Retinal pigment epithelial cell (primary cell): ENCODE measurements at regions not wholly inside any gene's neighbourhood (a gene's known extent, or its start where the extent isn't known, plus 50 kb on each side); places are given as distances from the start of the nearest gene placed in this dataset.

Experiments used
- DNase-seq: peaks from one replicate; pipeline ENCODE4 v3.0.0-alpha.2; 2010; ENCODE audit warnings: low read depth
- H3K4me3 ChIP-seq: 2 replicates; pipeline ENCODE4 v1.5.1; 2011; ENCODE audit warnings: mild to moderate bottlenecking, low read length, control low read depth, moderate library complexity
- CTCF ChIP-seq: conservative IDR thresholded peaks from 2 replicates; pipeline ENCODE4 v1.5.1; 2011; ENCODE audit warnings: low read depth, low read length, control low read depth, inconsistent platforms

DNA sequence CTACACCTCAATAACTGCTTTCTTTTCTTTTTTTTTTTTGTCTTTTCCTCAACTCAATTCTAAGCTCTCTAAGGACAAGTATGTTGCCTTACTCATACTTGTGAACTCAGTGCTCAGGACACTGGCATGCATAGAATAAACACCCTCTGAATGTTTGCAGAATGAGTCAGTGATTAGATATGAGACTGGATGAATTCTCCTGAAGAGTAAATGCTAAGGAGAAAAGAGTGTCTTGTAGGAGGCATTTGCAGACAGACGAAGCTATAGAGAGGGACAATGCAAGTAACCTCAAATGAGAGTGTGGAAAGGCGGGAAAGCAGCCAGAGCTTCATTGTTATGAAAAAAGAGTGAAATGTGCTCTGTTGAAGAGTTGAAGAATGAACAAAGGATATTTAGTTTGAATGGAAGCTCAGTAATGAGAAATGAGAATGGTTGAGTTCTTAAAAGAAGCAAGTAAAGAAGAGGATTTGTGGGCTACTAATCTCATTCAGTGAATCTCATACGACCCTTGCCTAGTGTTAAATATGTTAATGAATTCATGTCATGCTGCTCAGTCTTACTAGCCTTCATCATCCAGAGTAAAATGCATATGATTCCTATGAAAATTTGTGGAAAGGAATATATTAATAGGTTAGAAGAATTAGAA lies 166.1 kb upstream of the DPYD start:
- H3K4me3 ChIP-seq: no peak overlapping the region
- peak; percentile 78 for DNase-seq
- TF ChIP-seq CTCF: no peak

- no peak for DNase-seq
- no peak for TF ChIP-seq CTCF
- H3K4me3 ChIP-seq: no peak overlapping the region
These were observed 165.3 kb upstream of the DPYD start for GRCh38 chr1:98086156-98086555.

DNA sequence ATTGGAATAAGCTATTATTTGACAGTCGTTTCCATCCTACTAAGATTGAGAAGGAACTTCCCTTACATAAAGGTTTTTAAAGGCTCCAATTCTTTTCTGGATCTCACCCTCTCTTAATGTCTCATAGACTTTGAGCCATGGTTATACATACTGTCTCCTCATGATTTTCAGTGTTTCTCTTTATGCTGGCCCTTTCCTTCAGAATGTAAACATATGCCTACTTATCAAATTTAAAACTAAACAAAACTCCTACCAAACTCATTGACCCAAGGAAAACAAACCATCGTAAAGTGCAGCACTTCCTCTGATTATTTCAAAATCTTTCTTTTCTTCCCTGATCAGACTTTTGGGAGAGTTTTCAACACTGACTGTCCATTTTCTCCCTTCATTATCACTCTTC lies 163.4 kb upstream of the DPYD start:
- H3K4me3 ChIP-seq: no peak overlapping the region
- no peak for TF ChIP-seq CTCF
- DNase-seq: no peak

GRCh38 chr1:98081944-98082343 lies 161.1 kb upstream of the DPYD start:
- TF ChIP-seq CTCF: no peak
- DNase-seq: no peak
- H3K4me3 ChIP-seq: no peak overlapping the region

DNA sequence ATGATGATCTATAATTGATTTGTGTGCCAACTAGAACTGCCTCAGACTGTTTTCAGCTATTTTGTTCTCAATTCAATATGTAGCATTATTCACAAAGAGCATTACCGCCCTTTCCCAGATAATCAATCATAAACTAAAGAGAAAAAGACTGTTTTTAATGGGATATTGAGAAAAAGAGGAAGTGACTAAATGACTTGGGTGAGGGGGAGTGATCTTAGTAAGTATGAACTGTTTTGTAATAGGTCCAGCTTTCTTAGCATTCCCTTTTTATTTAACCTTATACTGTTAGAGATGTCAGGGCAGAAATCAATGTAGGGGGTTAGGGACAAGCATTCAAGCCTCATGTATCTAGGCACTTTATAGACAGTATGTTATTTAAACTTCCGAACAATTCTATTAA lies 157.8 kb upstream of the DPYD start:
- no peak for TF ChIP-seq CTCF
- H3K4me3 ChIP-seq: no peak overlapping the region
- DNase-seq: no peak

DNA sequence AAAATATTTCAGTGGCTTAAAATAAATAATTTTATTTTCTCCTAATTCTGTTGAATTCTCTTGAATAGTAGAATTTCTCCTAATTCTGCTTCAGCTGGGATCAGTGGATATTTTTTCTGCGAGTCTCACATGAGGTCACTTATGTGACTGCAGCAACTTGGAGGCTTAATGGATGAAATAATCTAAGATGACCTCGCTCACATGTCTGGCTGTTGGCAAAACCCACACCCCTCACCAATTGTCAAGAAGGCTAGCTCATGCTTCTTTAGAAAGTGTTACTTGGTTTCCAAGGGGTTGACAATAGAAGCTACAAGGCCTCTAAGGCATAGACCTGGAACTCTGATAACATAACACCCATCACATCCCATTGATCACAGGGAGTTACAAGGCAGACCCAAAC lies 156.9 kb upstream of the DPYD start:
- no peak for TF ChIP-seq CTCF
- no peak overlapping the region for H3K4me3 ChIP-seq
- DNase-seq: no peak

- H3K4me3 ChIP-seq: no peak overlapping the region
- DNase-seq: no peak
These were observed 154.8 kb upstream of the DPYD start for GRCh38 chr1:98075626-98076025.

More at GRCh38 chr1:98075626-98076025, 154.8 kb upstream of the DPYD start:
- TF ChIP-seq CTCF: no peak
